GM21367 (cell line): ENCODE measurements at regions not wholly inside any gene's neighbourhood (a gene's known extent, or its start where the extent isn't known, plus 50 kb on each side); places are given as distances from the start of the nearest gene placed in this dataset.

Experiments used
- ATAC-seq: cut with Tn5 transposase; IDR thresholded peaks from one replicate; pipeline ENCODE4 v1.9.1; 2021; ENCODE audit not compliant: unreplicated experiment

GRCh38 chr9:81207651-81208050 is 481.7 kb downstream of the TLE1 start:
- no peak for ATAC-seq

GRCh38 chr9:81202292-81202691 is 487.1 kb downstream of the TLE1 start:
- ATAC-seq, result no peak

GRCh38 chr9:81195206-81195605 is 494.1 kb downstream of the TLE1 start:
- no peak for ATAC-seq

DNA sequence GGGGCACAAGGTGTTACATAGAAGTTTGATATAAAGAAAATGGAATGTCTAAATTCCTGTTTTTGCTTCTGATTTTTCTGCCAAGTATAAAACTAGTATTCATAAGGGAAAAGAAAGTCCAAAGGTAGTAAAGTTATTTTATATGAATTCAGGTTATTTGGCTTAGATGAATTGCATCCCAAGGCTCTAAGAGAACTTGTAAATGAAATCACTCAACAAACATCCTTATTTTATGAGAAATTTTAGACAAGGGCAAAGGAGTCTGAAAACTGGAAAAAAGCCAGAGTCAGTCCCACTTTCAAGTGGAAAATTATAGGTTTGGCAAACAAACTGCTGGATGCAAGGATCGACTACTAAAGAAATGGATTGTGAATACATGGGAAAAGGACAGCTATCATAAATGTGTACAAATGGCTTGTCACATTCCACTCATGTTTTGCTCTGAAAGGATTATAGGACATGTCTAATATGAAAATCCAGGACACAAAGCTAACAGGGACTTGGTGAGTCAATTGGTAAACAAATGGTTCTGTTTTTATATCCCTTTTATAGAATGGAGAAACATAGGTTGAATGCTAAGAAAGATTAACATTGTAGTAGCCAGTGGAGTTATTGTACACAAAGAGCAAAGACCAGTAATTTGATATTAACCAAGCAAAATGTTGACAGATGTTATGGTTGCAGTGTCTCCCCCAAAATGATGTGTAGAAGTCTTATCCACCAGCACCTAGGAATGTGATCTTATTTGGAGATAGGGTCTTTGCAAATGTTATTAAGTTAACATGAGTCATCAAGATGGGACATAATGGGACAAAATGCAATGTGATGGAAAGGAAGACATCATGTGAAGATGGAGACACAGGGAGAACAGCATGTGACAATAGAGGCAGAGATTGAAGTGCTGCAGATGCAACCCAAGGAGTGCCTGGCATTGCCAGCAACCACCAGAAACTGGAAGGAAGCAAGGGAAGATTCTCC is 495.7 kb downstream of the TLE1 start:
- no peak for ATAC-seq

- no peak for ATAC-seq
Observed at GRCh38 chr9:81191222-81191621, 498.1 kb downstream of the TLE1 start.

DNA sequence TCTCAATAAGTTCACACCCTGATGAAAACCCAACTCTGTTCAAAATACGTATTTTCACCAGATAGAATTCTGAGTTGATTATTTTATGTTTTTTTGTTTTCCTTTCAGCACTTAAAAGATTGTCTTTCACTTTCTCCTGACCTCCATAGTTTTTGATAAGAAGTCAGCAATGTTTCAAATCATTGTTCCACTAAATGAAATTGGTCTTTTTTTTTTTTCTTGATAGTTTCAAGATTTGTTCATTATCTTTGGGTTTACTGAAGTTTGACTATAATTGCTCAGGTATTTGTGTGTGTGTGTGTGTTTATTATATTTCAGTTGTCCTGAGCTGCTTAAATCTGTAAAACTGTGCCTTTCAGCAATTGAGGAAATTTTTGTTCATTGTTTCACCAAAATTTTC is 498.7 kb downstream of the TLE1 start:
- no peak for ATAC-seq

DNA sequence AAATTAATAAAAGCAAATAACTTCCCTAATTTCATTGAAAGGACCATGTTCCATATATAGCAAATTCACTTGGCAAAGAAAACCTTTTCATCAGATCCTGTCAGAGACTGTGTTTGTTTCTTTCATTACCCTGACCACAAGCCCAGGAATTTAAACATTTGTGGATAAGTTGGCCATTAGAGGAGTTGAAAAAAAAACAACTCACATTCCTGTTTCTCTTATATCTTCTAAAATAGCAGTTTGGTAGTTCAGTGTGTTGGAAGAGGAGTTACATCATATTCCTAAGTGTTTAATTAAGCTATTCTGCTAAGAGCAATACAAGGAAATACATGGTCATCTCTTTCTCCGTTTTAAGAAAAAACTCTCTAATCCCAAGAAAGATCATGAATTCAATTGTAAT is 505.6 kb downstream of the TLE1 start:
- ATAC-seq, result no peak

- no peak for ATAC-seq
Observed at GRCh38 chr9:81182431-81182830, 506.9 kb downstream of the TLE1 start.

GRCh38 chr9:81174023-81174422 is 515.3 kb downstream of the TLE1 start:
- ATAC-seq, result no peak

- ATAC-seq, result no peak
Observed at GRCh38 chr9:81171689-81172088, 517.7 kb downstream of the TLE1 start.

GRCh38 chr9:81162361-81162760 is 527.0 kb downstream of the TLE1 start:
- no peak for ATAC-seq

- no peak for ATAC-seq
Observed at GRCh38 chr9:81156381-81156780, 533.0 kb downstream of the TLE1 start.

DNA sequence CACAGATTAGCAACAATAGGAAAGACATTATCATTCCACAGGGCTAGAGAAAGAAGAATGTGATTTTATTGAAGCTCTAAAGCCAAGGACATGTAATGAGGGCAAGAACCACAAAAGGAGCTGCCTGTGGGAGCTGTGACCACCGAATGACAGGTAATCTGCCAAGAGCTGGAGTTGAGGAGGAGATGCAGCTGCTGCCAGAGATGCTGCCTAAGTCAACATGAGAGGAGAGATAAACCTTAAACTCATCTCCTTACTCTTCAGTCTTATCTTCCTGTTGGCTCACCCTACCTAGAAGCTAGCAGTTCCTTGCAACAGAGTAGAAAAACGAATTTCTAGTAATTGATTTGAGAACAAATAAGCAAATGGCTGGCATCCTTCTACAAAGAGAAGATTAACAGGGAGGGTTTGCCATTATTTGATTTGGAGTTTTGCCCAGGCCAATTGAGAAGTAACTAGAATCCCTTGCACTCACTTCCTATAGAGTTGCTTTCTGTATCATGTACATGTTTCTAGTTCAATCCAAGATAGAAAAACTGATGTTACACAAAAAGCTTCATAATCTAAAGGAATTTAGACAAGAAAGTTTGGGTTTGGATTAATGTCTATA is 539.2 kb downstream of the TLE1 start:
- ATAC-seq, result no peak

DNA sequence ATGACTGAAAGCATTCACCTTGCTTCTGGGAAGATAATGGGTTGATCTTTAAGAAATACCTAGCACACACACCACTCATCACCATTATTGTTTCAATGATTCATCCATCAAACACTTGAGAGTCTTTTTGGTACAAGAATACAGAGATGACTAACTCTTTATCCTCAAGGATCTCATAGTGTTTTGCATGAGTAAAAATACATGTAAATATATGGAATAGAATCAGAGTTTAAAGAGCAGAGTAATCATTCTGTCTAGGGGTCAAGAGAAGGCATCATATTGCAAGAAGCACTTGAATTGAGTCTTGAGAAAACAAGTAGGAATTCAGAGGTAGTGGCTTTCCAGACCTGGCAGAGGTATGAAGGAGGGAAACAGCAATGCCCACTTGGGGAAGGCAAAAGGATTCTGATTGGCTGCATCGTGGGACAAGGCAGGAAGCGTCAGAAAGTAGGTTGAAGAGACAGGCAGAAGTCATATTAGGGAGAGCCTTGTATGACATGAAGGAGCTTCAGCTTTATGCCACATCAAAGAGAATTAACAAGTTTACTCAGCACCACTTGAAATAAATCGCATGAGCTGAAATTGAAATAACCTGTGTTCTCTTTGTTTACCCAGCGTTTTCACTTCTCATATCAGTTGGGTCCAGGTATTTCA is 542.5 kb downstream of the TLE1 start:
- no peak for ATAC-seq

DNA sequence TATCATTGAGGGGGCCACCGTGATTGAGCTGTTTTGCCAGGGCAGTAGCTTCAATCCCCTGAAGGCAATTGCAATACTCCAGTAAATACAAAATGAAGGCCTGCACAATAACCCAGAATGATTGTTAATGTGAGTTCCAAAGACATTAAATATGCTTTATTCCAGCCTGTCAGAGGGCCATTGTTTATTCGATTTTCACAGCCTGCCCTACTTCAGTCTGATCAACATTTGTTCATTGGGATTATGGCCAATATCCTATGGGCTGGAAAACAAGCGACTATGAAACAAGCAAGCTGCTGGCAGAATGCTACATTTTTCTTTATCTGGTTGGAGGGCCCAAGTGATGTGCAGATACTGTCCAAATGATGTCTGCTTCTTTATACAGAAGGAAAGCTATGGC is 543.1 kb downstream of the TLE1 start:
- ATAC-seq, result no peak

GRCh38 chr9:81145331-81145963 is 543.9 kb downstream of the TLE1 start:
- no peak for ATAC-seq

DNA sequence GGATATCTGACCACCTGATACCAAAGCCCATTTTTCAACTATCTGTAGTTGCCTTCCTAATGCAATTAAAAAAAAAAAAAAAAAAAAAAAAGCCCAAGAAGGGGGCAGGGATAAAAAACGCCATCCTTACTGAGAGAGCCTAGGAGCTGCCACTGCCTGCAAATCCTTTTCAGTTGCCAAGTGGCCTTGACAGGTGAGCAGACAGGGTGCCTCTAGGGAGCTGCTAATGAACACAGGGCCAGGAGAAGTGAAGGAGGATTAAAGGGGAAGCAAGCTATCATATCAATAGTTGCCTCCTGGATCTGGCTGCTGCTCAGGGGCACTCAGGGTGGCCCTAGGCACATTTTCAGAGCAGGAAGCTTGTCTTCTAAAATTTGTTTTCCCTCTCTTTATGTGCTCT is 547.4 kb downstream of the TLE1 start:
- no peak for ATAC-seq

DNA sequence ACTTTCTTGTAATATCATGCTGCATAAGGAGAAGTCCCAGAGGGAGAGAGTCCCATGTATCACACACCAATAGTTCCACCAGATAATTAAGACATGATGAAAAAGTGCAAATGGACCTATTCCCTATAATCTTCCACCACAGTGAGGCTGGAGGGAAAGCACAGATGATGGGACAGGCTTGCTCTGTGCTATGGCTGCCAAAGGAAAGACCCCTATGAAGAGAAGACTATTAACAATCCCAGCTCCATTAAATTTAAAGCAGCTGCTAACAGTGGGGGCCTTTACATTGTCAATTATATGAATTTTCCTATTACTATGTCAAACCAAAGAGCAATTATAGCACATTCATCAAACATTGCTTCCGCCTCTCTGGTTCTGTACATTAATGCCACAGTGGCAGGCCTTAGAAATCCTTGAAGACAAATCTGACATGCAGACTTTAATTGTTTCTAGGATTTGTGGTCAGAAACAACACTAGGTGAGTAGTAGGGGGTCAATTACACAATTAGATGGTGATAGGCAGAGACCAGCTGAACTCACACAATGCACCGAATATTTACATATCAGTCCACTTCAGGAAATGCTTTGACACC is 551.3 kb downstream of the TLE1 start:
- no peak for ATAC-seq

DNA sequence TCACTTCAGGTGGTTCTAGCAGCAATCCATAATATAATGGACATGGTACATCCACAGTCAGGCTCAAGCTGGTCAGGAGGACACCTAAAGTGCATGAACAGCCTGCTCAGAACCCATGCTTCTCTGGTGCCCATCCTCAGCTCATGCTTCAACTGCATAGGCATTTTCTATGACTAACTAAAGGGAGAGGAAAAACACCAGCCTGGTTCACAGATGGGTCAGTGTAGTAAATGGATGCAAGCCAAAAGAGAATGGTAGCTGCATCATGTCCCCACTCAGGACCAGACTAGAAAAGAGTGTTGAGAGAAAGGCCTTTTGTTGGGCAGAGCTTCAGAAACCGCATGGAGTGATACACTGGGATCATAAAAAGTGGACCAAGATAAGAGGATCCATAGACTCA is 556.6 kb downstream of the TLE1 start:
- no peak for ATAC-seq

GRCh38 chr9:81132318-81132717 is 557.0 kb downstream of the TLE1 start:
- no peak for ATAC-seq

DNA sequence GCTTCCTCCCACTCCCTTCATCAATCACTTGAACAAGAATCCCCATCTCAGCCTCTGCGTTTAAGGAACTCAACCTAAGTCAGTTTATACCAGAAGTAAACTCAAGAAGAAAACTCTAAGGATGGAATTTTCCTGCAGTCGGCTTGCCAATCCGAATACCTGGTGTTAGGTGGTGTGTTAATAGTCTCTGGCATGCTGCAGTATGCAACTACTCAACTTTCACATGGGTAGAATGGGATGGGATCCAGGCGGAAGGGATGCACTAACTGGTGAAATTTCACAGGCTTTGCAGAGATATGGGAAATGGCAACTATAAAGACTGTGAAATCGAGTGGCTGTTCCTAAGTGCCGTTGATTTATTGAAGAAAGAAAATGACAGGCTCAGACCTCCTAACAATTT is 560.6 kb downstream of the TLE1 start:
- no peak for ATAC-seq
